ENCODE measurements at regions not wholly inside any gene's neighbourhood (a gene's known extent, or its start where the extent isn't known, plus 50 kb on each side); places are given as distances from the start of the nearest gene placed in this dataset.

GRCh38 chr1:30012455-30013440 lies 710.6 kb downstream of the MATN1 start:
- no peak for TF ChIP-seq CTCF (conservative IDR thresholded peaks at IDR 0.05; ENCODE audit: low read depth, low read length)
- no peak overlapping the region for H3K4me3 ChIP-seq (ENCODE audit: low read depth, low read length)
- no peak for DNase-seq (ENCODE audit: low read depth)

DNA sequence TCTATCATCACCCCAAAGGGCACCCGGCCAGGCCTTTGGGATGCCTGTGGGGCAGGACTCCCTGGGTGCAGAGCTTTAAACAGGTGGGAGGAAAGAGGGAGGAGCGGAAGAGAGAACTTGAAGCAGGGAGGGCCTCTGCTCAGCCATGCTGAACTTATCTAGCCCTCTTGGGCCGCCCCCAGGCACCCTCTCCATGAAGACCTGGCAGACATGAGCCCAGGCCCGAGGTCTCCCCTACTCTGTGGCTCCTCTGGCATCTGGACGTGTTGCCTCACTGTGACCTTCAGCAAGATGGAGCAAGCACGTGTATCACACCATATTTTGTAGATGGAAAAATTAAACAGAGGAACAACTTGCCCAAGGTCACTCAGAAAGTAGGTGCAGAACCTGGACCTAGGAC lies 711.4 kb downstream of the MATN1 start:
- no peak for DNase-seq (ENCODE audit: low read depth)
- no peak for TF ChIP-seq CTCF (conservative IDR thresholded peaks at IDR 0.05; ENCODE audit: low read depth, low read length)
- no peak overlapping the region for H3K4me3 ChIP-seq (ENCODE audit: low read depth, low read length)

GRCh38 chr1:30010506-30011106 lies 712.8 kb downstream of the MATN1 start:
- no peak overlapping the region for H3K4me3 ChIP-seq (ENCODE audit: low read depth, low read length)
- DNase-seq (ENCODE audit: low read depth), result no peak
- TF ChIP-seq CTCF (conservative IDR thresholded peaks at IDR 0.05; ENCODE audit: low read depth, low read length), result no peak

- no peak overlapping the region for H3K4me3 ChIP-seq (ENCODE audit: low read depth, low read length)
- no peak for DNase-seq (ENCODE audit: low read depth)
- no peak for TF ChIP-seq CTCF (conservative IDR thresholded peaks at IDR 0.05; ENCODE audit: low read depth, low read length)
Observed at GRCh38 chr1:30009720-30010119, 713.7 kb downstream of the MATN1 start.

GRCh38 chr1:30008998-30009657 lies 714.3 kb downstream of the MATN1 start:
- DNase-seq (ENCODE audit: low read depth), result no peak
- TF ChIP-seq CTCF (conservative IDR thresholded peaks at IDR 0.05; ENCODE audit: low read depth, low read length), result no peak
- H3K4me3 ChIP-seq (ENCODE audit: low read depth, low read length), result no peak overlapping the region

DNA sequence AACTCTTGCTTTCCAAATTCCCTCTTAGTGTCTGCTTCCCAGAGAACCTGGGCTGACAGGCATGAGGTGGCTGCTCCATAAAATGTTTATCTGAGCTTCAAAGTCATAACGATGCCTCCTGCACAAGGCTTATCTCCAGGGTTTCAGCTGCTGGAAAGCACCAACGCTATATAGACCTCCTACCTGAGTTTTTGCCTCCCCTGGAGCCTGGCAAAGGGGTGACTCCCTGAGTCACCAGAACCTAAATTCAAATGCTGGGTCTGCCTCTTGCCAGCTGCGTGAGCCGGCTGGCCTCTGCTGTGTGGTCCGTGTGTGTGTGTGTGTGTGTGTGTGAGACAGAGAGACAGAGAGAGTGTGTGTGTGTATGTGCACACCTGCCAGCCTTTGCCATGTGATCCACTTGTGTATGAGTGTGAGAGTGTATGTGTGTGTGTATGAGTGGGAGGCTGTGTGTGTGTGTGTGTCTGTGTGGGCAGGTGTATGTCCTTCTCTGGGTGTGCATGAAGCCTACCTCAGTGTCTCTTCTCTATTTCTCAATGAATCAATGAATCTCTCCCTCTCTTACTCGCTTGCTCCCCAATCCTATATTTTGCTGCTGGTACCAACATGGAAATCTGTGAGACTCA lies 714.9 kb downstream of the MATN1 start:
- no peak for TF ChIP-seq CTCF (conservative IDR thresholded peaks at IDR 0.05; ENCODE audit: low read depth, low read length)
- no peak for DNase-seq (ENCODE audit: low read depth)
- H3K4me3 ChIP-seq (ENCODE audit: low read depth, low read length), result no peak overlapping the region

Data from epithelial cell of proximal tubule (primary cell).